ENCODE measurements at regions not wholly inside any gene's neighbourhood (a gene's known extent, or its start where the extent isn't known, plus 50 kb on each side); places are given as distances from the start of the nearest gene placed in this dataset.

DNA sequence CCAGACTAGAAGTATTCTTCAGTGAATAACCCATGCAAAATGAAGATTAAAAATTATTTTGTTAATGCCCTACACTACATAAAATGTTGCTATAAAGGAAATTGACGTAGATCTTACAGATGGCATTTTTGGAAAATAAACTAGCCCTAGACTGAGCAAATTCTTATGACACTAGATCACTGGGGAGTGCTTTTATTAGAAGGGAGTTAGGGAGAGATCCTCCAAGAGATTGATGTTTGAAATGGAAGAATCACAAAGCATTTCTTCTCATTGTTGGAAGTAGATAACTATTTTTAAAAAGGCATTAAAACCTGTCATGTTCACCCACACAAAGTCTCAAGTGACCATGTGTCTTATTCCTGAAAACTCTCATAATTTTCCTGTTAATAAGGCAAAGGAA is 351.1 kb upstream of the TLE4 start:
- no peak for DNase-seq (ENCODE audit: low read depth)

DNA sequence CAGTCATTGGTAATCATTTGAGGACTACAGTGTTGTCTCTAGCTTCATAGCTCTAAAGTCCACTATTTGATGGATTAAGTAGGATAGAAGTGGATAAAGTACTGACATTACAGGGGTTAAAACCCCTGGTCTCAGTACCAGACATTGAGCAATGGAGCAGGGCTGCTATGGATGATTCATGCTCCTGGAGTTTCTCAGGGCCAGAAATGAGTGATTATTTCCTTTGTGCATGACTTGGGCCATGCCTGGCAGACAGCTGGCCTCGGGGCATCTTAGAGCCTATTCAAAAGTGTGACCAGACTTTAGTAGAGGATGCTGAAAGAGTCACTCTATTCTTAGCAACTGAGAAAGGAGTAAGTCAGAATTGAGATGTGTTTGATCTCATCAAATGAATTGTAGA is 350.7 kb upstream of the TLE4 start:
- no peak for DNase-seq (ENCODE audit: low read depth)

DNA sequence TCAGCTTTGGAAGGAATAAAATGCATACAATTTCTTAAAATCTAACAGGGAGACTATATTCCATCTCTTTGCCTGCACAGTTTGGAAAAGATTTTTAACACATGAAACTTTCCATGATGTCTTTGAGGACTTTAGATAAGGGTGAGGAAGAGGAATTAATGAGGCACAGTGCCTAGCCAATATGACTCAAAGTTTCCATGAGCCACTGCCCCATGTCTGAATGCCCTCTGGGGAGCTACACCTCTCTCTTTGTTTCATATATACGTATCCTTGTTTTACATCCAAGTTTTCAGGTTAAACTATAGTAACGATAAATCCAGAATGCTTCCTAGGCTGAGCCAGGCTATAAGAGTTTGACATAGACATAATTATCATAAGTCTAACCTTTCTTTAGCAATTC is 349.3 kb upstream of the TLE4 start:
- no peak for DNase-seq (ENCODE audit: low read depth)

DNA sequence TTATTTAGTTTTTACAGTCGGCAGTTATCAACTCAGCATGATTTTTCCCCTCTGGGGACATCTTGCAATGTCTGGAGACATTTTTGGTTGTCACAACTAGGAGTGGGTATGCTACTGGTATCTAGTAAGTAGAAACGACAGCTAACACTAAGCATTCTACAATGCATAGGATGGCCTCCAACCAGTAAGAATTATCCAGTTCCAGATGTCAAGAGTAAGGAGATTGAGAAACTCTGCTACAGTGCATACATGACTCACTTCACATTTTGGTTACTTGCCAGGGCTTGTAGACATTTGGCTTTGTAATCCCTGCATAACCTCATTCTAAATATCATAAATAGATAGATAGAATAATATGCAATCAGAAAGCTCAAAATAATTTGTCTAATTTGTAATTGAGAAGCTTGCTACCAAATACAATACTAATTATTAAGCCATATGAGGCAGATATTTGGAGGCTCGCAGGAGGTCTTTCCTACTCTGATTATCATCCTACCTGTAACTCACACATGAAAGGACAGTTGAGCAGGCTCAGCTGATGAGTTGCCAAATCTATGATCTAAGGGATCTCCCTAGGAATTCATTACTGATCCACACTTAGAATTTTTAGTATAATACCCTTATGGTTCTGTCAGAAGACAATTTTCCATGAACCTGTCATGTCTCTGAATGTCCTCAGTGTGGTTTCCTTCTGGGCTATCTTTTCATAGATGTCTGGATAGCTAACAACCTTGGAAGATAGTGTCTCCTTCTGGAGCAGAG is 346.9 kb upstream of the TLE4 start:
- DNase-seq (ENCODE audit: low read depth): no peak

DNA sequence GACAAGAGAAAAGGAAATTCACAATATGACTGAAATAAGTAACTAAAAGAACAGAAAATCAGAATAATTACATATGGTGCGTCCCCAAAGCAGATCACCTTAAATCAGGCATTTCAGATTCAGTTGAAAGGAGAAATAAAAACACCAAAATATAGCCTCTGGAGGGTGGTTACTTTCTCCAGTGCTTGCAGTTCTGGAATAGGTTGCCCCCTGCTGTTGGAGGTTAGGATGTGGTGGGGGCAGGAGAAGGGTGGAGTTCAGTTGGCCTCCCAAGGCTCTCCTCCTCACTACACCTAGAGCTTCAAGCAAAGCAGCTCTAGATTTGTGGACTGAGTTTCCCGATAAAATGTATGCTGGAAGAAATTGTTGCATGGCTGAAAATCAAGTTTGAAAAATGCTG is 338.2 kb upstream of the TLE4 start:
- DNase-seq (ENCODE audit: low read depth): no peak

DNA sequence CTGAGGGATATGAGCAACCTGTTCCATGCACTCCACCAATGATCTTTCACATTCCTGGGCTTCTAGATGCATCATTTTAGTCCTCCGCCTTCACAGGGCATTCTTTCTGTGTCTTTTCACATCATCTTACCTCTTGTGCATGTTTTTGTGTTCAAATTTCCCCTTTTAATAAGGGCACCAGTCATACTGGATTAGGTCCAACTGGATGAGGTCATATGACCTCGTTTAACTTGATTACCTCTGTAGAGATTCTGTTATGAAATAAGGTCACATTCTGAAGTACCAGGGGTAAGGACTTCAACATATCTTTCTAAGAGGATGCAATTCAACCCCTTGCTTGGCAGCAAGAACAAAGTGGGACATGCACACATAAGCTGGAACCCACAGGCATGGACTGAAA is 335.3 kb upstream of the TLE4 start:
- no peak for DNase-seq (ENCODE audit: low read depth)

DNA sequence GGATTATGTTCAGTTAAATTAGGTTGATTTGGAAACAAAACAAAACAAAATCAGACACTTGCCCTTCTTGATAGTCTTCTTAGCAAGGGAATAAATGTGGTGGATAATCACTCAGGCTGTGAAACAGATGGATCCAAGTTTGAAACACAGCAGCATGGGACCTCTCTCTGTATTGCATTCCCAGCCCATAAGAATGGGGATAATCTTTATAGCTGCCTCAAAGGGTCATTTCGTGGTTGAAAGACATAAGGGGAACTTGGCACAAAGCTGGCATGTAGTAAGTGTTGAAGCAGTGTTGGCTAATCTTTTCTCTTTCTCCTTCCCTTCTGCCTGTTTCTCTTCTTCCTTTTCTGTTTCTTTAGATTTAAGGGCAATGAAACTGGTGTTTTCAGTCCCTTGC is 333.9 kb upstream of the TLE4 start:
- DNase-seq (ENCODE audit: low read depth): no peak

DNA sequence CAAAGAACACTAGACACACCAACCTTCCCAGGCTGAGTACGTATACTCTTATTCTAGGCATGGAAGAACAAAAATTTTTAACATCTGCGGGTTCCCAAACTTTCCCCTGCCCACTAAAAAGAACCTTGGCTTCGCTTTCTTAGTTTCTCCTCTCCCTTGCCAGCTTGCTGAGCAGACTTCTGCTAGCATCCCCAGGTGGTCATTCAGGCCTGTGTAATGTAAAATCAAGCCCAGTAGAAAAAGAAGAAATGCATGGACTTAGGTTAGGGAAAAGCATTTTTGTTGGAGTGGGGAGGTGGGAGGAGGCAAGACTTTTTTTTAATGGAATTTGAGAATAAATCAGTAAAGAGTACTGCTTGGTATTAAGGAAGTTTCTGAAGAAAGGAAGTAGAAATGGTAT is 331.0 kb upstream of the TLE4 start:
- DNase-seq (ENCODE audit: low read depth): no peak

DNA sequence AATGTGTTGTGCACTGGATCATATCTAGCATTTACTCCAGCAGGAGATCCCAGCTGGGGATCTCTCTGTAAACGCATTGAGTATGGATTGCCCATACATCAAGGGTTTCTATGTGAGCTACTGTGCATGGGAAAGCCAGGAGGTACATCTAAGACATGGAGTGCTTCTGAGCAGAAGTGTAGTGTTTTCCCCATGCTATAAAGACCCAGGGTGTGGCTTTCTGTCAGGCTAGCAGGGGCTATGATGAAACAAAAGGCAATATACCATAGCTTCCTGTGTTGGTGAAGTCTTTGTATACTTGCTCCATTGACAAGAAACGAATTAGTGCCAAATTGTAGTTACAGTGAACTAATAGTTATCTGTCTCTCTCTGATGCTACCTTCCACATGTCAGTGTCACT is 329.3 kb upstream of the TLE4 start:
- DNase-seq (ENCODE audit: low read depth): no peak

DNA sequence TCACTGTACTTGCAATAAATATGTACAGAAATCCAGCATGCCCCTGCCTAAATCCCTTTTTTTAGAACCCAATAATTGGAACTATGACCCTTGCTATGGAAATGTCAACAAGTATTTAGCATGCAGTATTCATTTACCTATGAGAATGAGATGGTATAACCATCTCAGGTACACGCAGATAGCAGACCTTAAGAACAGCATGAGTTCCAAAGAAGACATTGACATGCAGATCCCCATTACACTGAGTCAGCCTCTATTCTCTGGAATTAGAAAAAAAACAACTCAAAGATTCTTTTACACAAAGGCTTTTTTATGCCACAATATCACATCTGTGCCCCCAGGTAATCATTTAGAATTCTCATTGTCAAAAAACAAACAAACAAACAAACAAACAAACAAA is 325.6 kb upstream of the TLE4 start:
- no peak for DNase-seq (ENCODE audit: low read depth)

DNA sequence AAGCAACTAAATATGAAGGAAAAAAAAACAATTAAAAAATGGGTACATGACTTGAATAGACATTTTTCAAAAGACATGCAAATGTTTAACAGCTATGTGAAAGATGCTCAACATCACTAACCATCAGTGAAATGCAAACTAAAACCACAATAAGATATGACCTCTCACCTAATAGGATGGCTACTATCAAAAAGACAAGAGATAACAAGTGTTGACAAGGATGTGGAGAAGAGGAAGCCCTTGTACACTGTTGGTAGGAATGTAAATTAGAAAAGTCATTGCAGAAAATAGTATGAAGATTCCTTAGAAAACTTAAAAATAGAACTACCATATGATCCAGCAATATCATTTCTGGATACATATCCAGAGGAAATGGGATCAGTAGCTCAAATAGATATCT is 324.7 kb upstream of the TLE4 start:
- DNase-seq (ENCODE audit: low read depth): no peak

DNA sequence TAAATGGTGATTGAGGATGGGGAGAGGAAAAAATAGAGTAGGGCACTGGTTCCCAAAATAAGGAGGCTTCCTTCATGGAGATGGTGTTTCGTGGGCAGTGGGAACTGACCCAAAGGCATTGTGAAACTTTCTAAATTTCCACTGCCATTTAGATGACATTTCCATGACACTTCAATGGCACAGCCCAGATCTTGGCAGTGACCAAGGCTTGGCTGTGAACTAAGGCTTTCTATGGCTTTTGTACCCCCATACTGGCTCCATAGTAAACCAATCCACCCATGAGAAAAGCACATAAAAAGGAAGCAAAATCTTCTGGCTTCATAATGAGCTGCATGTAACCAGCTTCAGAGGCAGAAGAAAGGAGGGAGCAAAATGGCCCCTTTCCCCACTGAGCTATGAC is 321.0 kb upstream of the TLE4 start:
- DNase-seq (ENCODE audit: low read depth): no peak

DNA sequence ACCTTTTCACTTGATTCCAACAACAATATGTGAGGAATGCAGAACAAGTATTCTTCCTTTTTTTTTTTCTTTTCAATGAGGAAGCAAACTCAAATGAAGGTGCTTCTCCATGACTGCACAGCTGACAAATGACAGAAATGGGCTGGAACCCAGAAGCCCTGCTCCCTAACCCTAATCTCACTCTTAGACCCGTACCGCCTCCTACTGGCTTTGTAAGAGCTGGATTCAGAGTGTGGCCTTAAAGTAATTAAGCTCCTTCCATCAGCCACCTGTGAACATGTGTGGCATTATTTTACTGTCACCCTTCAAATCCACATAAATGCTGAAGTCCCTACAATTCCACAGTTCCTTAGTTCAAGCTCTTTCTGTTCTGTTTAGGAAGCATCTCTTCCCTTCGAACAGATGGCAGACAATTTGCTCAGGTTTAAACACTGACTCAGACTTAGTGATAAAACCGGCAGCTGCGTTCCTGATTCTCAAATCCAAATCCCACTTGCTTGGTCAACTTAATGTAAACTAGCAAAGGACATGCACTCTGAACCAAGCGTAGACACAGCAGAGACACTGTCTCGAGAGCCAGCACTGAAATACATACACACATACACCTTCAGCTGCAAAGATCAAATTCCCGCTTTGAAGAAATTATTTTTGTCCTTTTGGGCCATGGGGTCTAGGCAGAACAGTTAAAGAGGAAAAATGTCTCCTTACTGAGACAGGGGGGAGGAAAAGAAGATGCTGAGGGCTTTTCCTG is 316.7 kb upstream of the TLE4 start:
- DNase-seq (ENCODE audit: low read depth): no peak

DNA sequence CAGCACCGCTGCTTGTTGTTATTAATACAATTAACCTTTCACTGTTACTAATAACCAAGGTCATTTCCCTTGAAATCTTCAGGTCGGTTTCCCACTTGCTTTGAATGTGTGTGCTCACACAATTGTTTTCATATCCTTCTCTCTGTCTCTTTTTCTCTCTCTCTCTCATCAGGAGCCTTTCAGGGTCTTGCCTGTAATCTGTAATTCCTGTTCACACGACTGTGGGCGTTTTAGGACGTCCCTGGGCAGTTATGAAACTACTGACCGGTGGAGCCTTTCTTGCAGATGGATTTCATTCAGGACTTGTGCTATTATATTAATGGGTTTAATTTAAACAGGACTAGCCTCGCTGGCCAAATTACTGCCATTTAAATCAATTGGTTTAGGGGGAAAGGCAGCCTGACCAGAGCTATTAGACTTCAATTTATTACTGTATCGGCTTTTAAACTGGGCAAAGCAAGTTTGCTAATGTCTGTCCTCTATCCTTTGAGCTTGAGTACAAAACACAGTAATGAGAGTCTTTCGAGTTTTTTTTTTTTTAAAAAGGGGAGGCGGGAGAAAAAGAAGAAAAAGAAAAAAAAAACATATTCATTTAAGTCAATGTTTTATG is 316.0 kb upstream of the TLE4 start:
- DNase-seq (ENCODE audit: low read depth): no peak

DNA sequence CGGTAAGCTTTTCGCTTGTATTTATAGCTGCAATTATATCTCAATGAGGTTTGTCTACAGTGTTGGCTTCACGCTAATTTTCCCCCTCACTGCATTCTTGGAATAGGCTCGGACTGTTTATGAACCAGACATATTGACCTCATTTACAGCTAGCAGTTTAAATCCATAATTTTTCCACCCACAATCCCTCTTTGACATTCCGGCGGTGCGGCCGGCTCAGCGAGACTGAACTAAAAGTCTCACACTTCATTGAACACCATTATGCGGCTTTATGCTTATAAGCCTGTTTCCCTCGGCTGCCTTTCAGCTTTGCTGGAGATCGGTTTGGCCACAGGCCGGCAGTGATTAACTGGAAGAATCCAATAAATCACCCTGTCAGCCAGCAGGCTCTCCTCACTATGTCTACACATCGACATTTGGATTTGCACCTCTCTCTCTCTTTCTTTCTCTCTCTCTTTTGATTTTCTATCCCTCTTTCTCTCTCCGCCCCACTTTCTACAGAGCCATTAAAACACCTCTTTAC is 315.0 kb upstream of the TLE4 start:
- no peak for DNase-seq (ENCODE audit: low read depth)

DNA sequence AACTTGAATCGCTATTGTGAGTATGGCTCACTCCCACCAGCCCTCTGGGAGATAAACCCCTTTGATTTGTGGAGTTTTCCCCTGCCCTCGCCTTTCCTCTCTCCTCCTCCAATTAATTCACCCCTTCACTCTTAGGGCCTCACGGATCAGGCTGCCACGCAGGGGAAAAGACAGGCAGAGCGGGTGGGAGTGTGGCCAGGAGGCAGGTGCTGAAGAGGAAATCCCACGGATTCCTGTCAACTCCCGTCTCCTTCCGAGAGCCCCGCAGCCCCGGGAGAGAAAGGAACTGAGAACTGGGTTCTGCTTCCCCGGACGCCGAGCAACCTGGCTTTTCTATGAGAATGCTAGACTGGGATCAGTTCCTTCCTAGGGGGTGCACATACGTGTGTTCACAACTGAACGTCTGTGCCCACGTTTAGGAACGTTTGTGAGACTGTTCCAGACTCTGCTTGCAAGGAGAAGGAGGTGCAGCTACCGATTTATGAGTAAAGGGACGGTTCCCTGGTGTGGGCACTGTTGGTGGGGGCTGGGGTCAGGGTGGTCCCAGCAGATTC is 314.5 kb upstream of the TLE4 start:
- DNase-seq (ENCODE audit: low read depth): no peak

DNA sequence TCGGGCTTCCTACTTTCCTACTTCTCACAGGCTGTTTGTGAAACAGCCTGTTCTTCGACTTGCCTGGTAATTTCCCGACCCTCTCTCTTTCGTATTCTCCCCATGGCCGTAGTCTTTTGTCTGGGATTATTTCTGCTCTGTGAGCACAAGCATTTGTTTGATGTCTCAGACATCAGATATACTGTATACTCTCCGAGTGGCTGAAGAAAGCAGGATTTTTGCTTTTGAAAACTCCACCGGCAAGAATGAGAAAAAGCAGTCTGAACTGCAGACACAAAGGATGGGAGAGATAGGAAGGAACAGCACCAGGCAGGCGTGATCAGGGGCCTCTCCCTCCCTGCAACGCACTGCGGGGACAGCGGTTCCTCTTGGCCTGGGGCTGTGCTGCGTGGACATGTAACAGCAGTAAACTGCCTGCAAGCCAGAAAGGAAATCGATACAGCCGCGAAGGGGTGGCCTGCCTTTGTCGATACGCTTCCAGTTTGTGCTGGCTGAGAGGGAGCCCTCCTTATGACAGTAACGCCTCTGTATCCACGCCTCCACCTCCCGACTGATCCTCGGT is 313.9 kb upstream of the TLE4 start:
- no peak for DNase-seq (ENCODE audit: low read depth)

DNA sequence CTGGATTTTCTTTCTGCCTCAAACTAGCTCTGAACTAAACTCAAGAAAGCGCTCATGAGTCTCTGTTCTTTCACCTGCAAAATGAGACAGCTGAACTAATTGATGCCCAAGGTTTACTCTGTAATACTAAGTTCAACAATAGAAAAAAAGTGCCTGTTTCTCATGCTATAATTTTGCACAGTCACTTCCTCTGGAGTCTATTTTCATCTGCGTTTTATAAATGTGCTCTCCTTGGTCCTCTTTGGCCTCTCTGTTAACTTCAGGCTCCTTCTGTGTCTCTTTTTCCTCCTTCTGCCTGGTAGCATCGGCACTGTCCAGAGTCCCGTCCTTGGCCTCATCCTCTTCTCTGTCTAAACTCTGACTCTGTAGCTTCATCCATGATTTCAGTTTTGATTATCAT is 311.9 kb upstream of the TLE4 start:
- no peak for DNase-seq (ENCODE audit: low read depth)

DNA sequence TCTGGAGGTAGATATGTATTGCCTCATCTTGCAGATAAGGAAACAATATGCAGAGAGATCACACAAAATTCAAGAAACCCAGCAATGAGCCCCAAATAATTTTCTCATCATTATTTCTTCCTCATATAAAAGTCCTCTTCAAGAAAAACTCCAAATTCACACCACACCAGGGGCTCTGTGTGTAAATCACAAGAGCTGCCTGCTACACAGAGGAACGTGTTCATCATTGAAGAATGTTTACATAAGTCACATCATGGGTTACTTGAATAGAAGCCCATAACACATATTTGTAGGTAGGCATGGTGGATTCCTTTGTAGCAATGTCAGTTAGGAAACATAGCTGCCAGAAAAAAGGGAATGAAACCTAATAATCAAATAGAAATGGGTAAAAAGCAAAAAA is 308.1 kb upstream of the TLE4 start:
- no peak for DNase-seq (ENCODE audit: low read depth)

DNA sequence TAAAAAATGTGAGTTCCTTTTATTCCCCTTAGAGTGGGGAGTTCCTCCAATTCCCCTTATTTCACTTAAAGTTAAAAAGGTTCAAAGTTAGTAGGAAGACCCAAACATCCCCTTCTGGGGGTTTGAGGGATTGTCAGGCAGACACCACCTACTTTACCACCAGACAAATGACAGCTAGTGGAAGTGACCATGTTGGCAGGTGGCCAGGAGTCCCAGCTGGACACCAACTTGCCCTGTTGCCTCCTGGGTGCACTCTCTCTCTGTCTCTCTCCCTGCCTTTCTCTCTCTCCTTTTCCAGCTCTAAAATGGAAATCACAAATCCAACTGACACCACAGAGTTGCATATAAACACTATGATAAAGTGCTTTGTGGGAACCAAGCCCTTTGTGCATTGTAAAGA is 307.7 kb upstream of the TLE4 start:
- DNase-seq (ENCODE audit: low read depth): no peak

DNA sequence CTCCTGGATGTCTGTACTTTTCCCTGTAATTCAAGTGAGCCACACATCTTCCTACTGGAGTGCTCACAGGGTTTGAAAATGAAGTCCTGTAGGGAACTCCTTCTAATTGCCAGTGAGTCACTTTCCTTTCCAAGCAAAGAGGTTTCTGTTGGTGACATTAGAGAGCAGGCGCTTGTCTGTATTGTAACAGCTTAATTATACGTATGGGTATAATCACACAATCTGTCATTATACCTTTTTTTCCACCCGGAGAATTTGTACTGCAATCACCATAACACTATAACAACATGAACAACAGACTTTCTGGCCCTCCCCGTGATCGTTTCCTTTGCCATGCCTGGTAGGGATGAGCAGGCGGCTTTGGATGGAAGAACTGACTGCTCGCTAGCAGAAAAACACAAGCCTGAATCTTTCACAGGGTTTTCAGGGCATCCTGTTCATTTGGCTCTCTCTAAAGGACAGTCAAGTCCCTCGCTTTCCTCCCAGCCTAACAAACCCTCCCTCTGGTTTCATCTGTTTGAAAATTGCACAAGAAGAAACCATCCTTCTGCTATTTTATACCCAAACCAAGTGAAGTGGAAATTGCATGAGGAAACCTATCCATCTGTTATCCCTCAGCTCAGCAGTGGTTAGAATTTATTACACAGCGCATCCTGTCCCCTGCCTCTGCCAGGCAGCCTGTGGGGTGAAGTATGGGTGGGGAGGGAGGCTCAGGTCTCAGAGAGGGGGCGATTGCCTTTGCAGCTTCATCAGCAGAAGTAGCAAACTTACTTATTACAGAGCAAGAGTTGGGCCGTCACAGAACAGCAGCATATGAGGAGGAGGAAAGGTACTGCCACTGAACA is 307.0 kb upstream of the TLE4 start:
- DNase-seq (ENCODE audit: low read depth): no peak

DNA sequence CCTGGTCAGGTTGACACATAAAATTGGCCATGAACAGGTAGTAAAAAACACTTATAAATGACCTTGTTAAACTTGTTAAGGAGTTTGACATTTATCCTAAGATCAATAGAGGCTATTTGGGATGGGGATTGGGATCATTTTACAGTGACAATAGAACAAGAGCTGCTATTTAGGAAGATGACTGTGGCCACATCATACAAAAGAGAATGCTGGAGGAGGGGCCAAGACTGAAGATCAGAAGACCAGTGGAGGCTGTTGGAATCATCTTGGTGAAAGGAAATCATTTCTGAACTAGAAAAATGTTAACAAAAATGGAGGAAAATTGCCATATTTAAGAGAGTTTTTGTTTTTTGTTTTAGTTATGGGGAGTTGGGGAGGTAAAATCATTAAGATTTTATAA is 304.8 kb upstream of the TLE4 start:
- DNase-seq (ENCODE audit: low read depth): no peak

Measured in stimulated activated CD8-positive, alpha-beta memory T cell treated with anti-CD3 and anti-CD28 coated beads, Interleukin-15, amount 100 ng/mL, for 24 hours (primary cell).